Neural progenitor cell (in vitro differentiated cells): ENCODE measurements at regions not wholly inside any gene's neighbourhood (a gene's known extent, or its start where the extent isn't known, plus 50 kb on each side); places are given as distances from the start of the nearest gene placed in this dataset.

Experiments used
- DNase-seq: peaks from one replicate; pipeline ENCODE4 v3.0.0-alpha.2; 2016; ENCODE audit warnings: low spot score
- H2AFZ ChIP-seq: fragments of 200-600 bp; sonication (generic); replicated peaks from 2 replicates; pipeline ENCODE4 v1.6.1; 2016; ENCODE audit warnings: antibody characterized with exemption
- H3F3A ChIP-seq: fragments of 200-600 bp; sonication (generic); 2 replicates; pipeline ENCODE4 v1.6.1; 2016; ENCODE audit warnings: antibody characterized with exemption, low read depth
- H3K27ac ChIP-seq: fragments of 200-600 bp; sonication (generic); 2 replicates; pipeline ENCODE4 v1.5.1; 2016; ENCODE audit warnings: mild to moderate bottlenecking
- H3K27me3 ChIP-seq: fragments of 200-600 bp; sonication (generic); 2 replicates; pipeline ENCODE4 v1.6.1; 2016; ENCODE audit warnings: mild to moderate bottlenecking, moderate library complexity
- H3K36me3 ChIP-seq: fragments of 200-600 bp; sonication (generic); 2 replicates; pipeline ENCODE4 v1.5.1; 2016
- H3K4me1 ChIP-seq: fragments of 200-600 bp; sonication (generic); 2 replicates; pipeline ENCODE4 v1.6.1; 2016; ENCODE audit warnings: mixed run types
- H3K4me2 ChIP-seq: fragments of 200-600 bp; sonication (generic); 2 replicates; pipeline ENCODE4 v1.6.1; 2016
- H3K4me3 ChIP-seq: fragments of 200-600 bp; sonication (generic); 2 replicates; pipeline ENCODE4 v1.5.1; 2016
- H3K79me2 ChIP-seq: fragments of 200-600 bp; sonication (generic); 2 replicates; pipeline ENCODE4 v1.6.1; 2016; ENCODE audit warnings: low read depth
- H3K9ac ChIP-seq: fragments of 200-600 bp; sonication (generic); 2 replicates; pipeline ENCODE4 v1.6.1; 2016
- H3K9me3 ChIP-seq: fragments of 200-600 bp; sonication (generic); 2 replicates; pipeline ENCODE4 v1.5.1; 2016; ENCODE audit warnings: low read depth
- H4K20me1 ChIP-seq: fragments of 200-600 bp; sonication (generic); 2 replicates; pipeline ENCODE4 v1.6.1; 2016; ENCODE audit warnings: low read depth
- H3K27ac Mint-ChIP-seq: 3 replicates; pipeline ENCODE4 v1.8.0; 2021; ENCODE audit warnings: mixed read lengths
- H3K27me3 Mint-ChIP-seq: 2 replicates; pipeline ENCODE4 v1.8.0; 2022; ENCODE audit warnings: low read depth, mild to moderate bottlenecking, inconsistent platforms, moderate library complexity, mixed read lengths; ENCODE audit not compliant: insufficient read depth
- H3K36me3 Mint-ChIP-seq: 3 replicates; pipeline ENCODE4 v1.8.0; 2021; ENCODE audit warnings: mixed read lengths
- H3K4me1 Mint-ChIP-seq: 3 replicates; pipeline ENCODE4 v1.8.0; 2021; ENCODE audit warnings: mixed read lengths
- H3K4me3 Mint-ChIP-seq: 3 replicates; pipeline ENCODE4 v1.8.0; 2021; ENCODE audit warnings: mild to moderate bottlenecking, moderate library complexity, mixed read lengths
- H3K9me3 Mint-ChIP-seq: 3 replicates; pipeline ENCODE4 v1.8.0; 2020; ENCODE audit warnings: mixed read lengths
- CTCF ChIP-seq: fragments of 200-600 bp; sonication (generic); IDR thresholded peaks from 2 replicates; pipeline ENCODE4 v1.5.1; 2017; ENCODE audit warnings: antibody characterized with exemption, mild to moderate bottlenecking
- EZH2 ChIP-seq: fragments of 200-600 bp; sonication (generic); IDR thresholded peaks from 2 replicates; pipeline ENCODE4 v1.6.1; 2017; ENCODE audit warnings: antibody characterized with exemption, mild to moderate bottlenecking, moderate library complexity
- EZH2phosphoT487 ChIP-seq: fragments of 200-600 bp; sonication (generic); IDR thresholded peaks from 2 replicates; pipeline ENCODE4 v1.6.1; 2017; ENCODE audit warnings: antibody characterized with exemption

GRCh38 chr2:120956486-120957156 lies 221.0 kb downstream of the GLI2 start:
- Histone ChIP-seq H3K4me3 (no peak overlapping the region), H3K79me2 (no peaks in the 10 kb centered on the region), H3F3A (peaks cover 5% of the 10 kb centered on the region), H3K27me3 (no peaks in the 10 kb centered on the region), H4K20me1 (peaks cover 66% of the 10 kb centered on the region), H3K27ac (no peak overlapping the region), H2AFZ (no peak overlapping the region), H3K9ac (no peak overlapping the region), H3K4me1 (no peaks in the 10 kb centered on the region), H3K36me3 (no peaks in the 10 kb centered on the region), H3K9me3 (no peaks in the 10 kb centered on the region), H3K4me2 (no peak overlapping the region)
- DNase-seq = no peak
- no peak for TF ChIP-seq EZH2
- TF ChIP-seq EZH2phosphoT487 = no peak
- TF ChIP-seq CTCF = no peak
- Mint-ChIP-seq H3K27ac (peak overlapping the region; percentile 7), H3K9me3 (no peaks in the 10 kb centered on the region), H3K4me1 (peaks cover 32% of the 10 kb centered on the region), H3K27me3 (no peaks in the 10 kb centered on the region), H3K4me3 (no peak overlapping the region), H3K36me3 (peaks cover 25% of the 10 kb centered on the region)

GRCh38 chr2:120957905-120958304 lies 222.2 kb downstream of the GLI2 start:
- Histone ChIP-seq H3K27me3 (no peaks in the 10 kb centered on the region), H3K36me3 (no peaks in the 10 kb centered on the region), H3K4me1 (no peaks in the 10 kb centered on the region), H3K9me3 (no peaks in the 10 kb centered on the region), H3K4me2 (no peak overlapping the region), H3K4me3 (no peak overlapping the region), H3K27ac (no peak overlapping the region), H2AFZ (no peak overlapping the region), H4K20me1 (peaks cover 56% of the 10 kb centered on the region), H3F3A (peaks cover 5% of the 10 kb centered on the region), H3K9ac (no peak overlapping the region), H3K79me2 (no peaks in the 10 kb centered on the region)
- DNase-seq = no peak
- Mint-ChIP-seq H3K27ac (no peak overlapping the region), H3K36me3 (peaks cover 25% of the 10 kb centered on the region), H3K4me1 (peaks cover 25% of the 10 kb centered on the region), H3K27me3 (no peaks in the 10 kb centered on the region), H3K4me3 (no peak overlapping the region), H3K9me3 (no peaks in the 10 kb centered on the region)
- TF ChIP-seq EZH2 = no peak
- TF ChIP-seq EZH2phosphoT487 = no peak
- no peak for TF ChIP-seq CTCF

GRCh38 chr2:120958623-120959366 lies 223.1 kb downstream of the GLI2 start:
- no peak overlapping the region for H3K9ac ChIP-seq
- Mint-ChIP-seq H3K27ac (peak overlapping the region; percentile 47), H3K9me3 (no peaks in the 10 kb centered on the region), H3K4me3 (no peak overlapping the region), H3K4me1 (peaks cover 22% of the 10 kb centered on the region), H3K27me3 (no peaks in the 10 kb centered on the region), H3K36me3 (peaks cover 27% of the 10 kb centered on the region)
- peak; percentile 82 for DNase-seq
- peaks cover 54% of the 10 kb centered on the region for H4K20me1 ChIP-seq
- H3K79me2 ChIP-seq = no peaks in the 10 kb centered on the region
- H3K36me3 ChIP-seq = no peaks in the 10 kb centered on the region
- no peaks in the 10 kb centered on the region for H3K9me3 ChIP-seq
- no peak overlapping the region for H3K27ac ChIP-seq
- H3K4me1 ChIP-seq = no peaks in the 10 kb centered on the region
- no peak overlapping the region for H2AFZ ChIP-seq
- H3K4me2 ChIP-seq = no peak overlapping the region
- no peaks in the 10 kb centered on the region for H3K27me3 ChIP-seq
- H3F3A ChIP-seq = peaks cover 5% of the 10 kb centered on the region
- H3K4me3 ChIP-seq = no peak overlapping the region
- no peak for TF ChIP-seq EZH2
- TF ChIP-seq CTCF = peak; percentile 78
- no peak for TF ChIP-seq EZH2phosphoT487
